OCI-LY7 (cell line): ENCODE measurements at regions not wholly inside any gene's neighbourhood (a gene's known extent, or its start where the extent isn't known, plus 50 kb on each side); places are given as distances from the start of the nearest gene placed in this dataset.

Experiments
- BruUV-seq: library from RNA; stranded (reverse); fragments of 400-500 nt; replicated peaks from 2 replicates; lab custom pipeline; 2021; lab: Mats Ljungman, UMichigan
- CTCF ChIA-PET: fragments of 300-600 bp; sonication (Branson Sonifier 250); formaldehyde crosslinking; loops from one replicate; lab custom pipeline; 2022; ENCODE audit warnings: antibody characterized with exemption; ENCODE audit not compliant: unreplicated experiment; lab: Charles Lee
- POLR2A ChIA-PET: fragments of 300-600 bp; sonication (Branson Sonifier 250); formaldehyde crosslinking; loops from one replicate; lab custom pipeline; 2022; ENCODE audit warnings: antibody characterized with exemption; lab: Charles Lee
- DNase-seq: peaks from one replicate; pipeline ENCODE4 v3.0.0-alpha.2; 2015; ENCODE audit warnings: low spot score
- H2AFZ ChIP-seq: fragments of 200-600 bp; sonication (generic), shearing (Covaris generic); 2 replicates; pipeline ENCODE4 v1.6.1; 2014; ENCODE audit warnings: mild to moderate bottlenecking, antibody characterized with exemption, low read length, moderate library complexity
- H3K27ac ChIP-seq: fragments of 200-600 bp; sonication (generic); 2 replicates; pipeline ENCODE4 v1.5.1; 2014; ENCODE audit warnings: mixed run types, low read depth, mild to moderate bottlenecking, moderate library complexity, low read length, inconsistent platforms; ENCODE audit not compliant: poor library complexity, severe bottlenecking
- H3K36me3 ChIP-seq: fragments of 200-600 bp; sonication (generic); 2 replicates; pipeline ENCODE4 v1.6.1; 2014; ENCODE audit warnings: mild to moderate bottlenecking, antibody characterized with exemption, low read length, moderate library complexity, mixed read lengths; ENCODE audit not compliant: insufficient read depth
- H3K4me1 ChIP-seq: fragments of 200-600 bp; sonication (generic); 2 replicates; pipeline ENCODE4 v1.5.1; 2014; ENCODE audit warnings: mild to moderate bottlenecking, low read length; ENCODE audit not compliant: insufficient read depth, poor library complexity, severe bottlenecking
- H3K4me2 ChIP-seq: fragments of 200-600 bp; sonication (generic); 2 replicates; pipeline ENCODE4 v1.6.1; 2014; ENCODE audit warnings: mild to moderate bottlenecking, low read length
- H3K4me3 ChIP-seq: fragments of 200-600 bp; sonication (generic); 2 replicates; pipeline ENCODE4 v1.5.1; 2014; ENCODE audit warnings: mild to moderate bottlenecking, low read depth, low read length; ENCODE audit not compliant: poor library complexity, severe bottlenecking
- H3K79me2 ChIP-seq: fragments of 200-600 bp; sonication (generic); 2 replicates; pipeline ENCODE4 v1.6.1; 2016; ENCODE audit warnings: low read depth, mild to moderate bottlenecking, low read length, moderate library complexity, mixed read lengths; ENCODE audit not compliant: insufficient read depth
- H3K9me2 ChIP-seq: fragments of 200-600 bp; sonication (generic); 2 replicates; pipeline ENCODE4 v1.6.1; 2016; ENCODE audit warnings: mild to moderate bottlenecking, low read length, mixed read lengths; ENCODE audit not compliant: insufficient read depth
- H3K9me3 ChIP-seq: fragments of 200-600 bp; sonication (generic); 2 replicates; pipeline ENCODE4 v1.6.1; 2014; ENCODE audit warnings: mild to moderate bottlenecking, mixed run types, low read length, mixed read lengths
- H4K20me1 ChIP-seq: fragments of 200-600 bp; sonication (generic); 2 replicates; pipeline ENCODE4 v1.6.1; 2014; ENCODE audit warnings: mild to moderate bottlenecking, antibody characterized with exemption, low read length, moderate library complexity, mixed read lengths; ENCODE audit not compliant: insufficient read depth
- EZH2phosphoT487 ChIP-seq: fragments of 200-600 bp; sonication (generic); IDR thresholded peaks from 2 replicates; pipeline ENCODE4 v1.6.1; 2018; ENCODE audit warnings: low read depth, borderline replicate concordance, mild to moderate bottlenecking, mixed run types, antibody characterized with exemption, low read length, moderate library complexity, mixed read lengths
- intact Hi-C: fragments of 100-400 bp; cut with micrococcal nuclease; formaldehyde crosslinking; loops from one replicate; pipeline ENCODE4 v1.10.0; 2022; ENCODE audit not compliant: unreplicated experiment
- TF ChIP-seq, protein P1 (sequence below): fragments of 200-600 bp; sonication (generic); conservative IDR thresholded peaks from 2 replicates; pipeline ENCODE4 v1.5.1; 2014; ENCODE audit warnings: mild to moderate bottlenecking, antibody characterized with exemption, low read length, moderate library complexity, mixed read lengths

- Histone ChIP-seq H3K9me3 (no peaks in the 10 kb centered on the region), H3K4me2 (no peak overlapping the region), H3K36me3 (no peaks in the 10 kb centered on the region), H2AFZ (no peak overlapping the region), H3K27ac (no peak overlapping the region), H3K9me2 (no peaks in the 10 kb centered on the region), H4K20me1 (no peaks in the 10 kb centered on the region), H3K4me3 (no peak overlapping the region), H3K79me2 (no peaks in the 10 kb centered on the region), H3K4me1 (no peaks in the 10 kb centered on the region)
- BruUV-seq, result no TSS peak
- CTCF ChIA-PET, result no interaction called here
- POLR2A ChIA-PET, result no interaction called here
- intact Hi-C loops, result no loop called here
- no peak for TF ChIP-seq EZH2phosphoT487
- TF ChIP-seq, protein P1, sequence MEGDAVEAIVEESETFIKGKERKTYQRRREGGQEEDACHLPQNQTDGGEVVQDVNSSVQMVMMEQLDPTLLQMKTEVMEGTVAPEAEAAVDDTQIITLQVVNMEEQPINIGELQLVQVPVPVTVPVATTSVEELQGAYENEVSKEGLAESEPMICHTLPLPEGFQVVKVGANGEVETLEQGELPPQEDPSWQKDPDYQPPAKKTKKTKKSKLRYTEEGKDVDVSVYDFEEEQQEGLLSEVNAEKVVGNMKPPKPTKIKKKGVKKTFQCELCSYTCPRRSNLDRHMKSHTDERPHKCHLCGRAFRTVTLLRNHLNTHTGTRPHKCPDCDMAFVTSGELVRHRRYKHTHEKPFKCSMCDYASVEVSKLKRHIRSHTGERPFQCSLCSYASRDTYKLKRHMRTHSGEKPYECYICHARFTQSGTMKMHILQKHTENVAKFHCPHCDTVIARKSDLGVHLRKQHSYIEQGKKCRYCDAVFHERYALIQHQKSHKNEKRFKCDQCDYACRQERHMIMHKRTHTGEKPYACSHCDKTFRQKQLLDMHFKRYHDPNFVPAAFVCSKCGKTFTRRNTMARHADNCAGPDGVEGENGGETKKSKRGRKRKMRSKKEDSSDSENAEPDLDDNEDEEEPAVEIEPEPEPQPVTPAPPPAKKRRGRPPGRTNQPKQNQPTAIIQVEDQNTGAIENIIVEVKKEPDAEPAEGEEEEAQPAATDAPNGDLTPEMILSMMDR, result no peak
- no peak for DNase-seq
Observed at GRCh38 chr2:168365094-168365621, 90.9 kb upstream of the CERS6 start.

DNA sequence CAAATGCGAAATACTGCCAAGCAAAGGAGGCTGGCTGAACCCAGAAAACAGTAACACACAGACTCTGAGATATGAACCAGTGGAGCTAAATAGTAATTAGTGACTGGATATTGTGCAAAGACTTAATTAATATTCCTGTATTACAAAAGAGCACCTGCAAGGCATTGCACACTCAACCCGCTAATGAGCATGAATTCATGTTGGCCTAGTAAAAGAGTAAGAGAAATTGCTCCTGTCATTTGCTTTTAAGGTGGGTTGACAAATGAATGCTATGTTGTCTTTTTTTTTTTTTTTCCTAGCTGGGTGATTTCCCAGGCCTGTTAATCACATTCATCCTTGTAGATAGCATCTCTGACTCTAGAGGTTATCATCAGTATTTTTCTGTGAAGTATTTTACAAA, 87.0 kb upstream of the CERS6 start:
- Histone ChIP-seq H3K27ac (no peak overlapping the region), H3K4me2 (no peak overlapping the region), H3K4me3 (no peak overlapping the region), H3K4me1 (no peaks in the 10 kb centered on the region), H3K79me2 (no peaks in the 10 kb centered on the region), H3K36me3 (no peaks in the 10 kb centered on the region), H4K20me1 (no peaks in the 10 kb centered on the region), H2AFZ (no peak overlapping the region), H3K9me3 (no peaks in the 10 kb centered on the region), H3K9me2 (no peaks in the 10 kb centered on the region)
- intact Hi-C loops, result no loop called here
- no TSS peak for BruUV-seq
- ChIA-PET CTCF (no interaction called here), POLR2A (interaction anchor here (0.6 to 1.2 kb wide), 2 partner anchors 12 to 388 kb away, joined by 3 read pairs; no protein-coding TSS in a partner anchor)
- DNase-seq, result no peak
- no peak for TF ChIP-seq EZH2phosphoT487
- TF ChIP-seq, protein P1, result no peak

- no TSS peak for BruUV-seq
- H3K79me2 ChIP-seq, result no peaks in the 10 kb centered on the region
- no peak overlapping the region for H3K4me2 ChIP-seq
- intact Hi-C loops, result no loop called here
- H2AFZ ChIP-seq, result no peak overlapping the region
- no peak overlapping the region for H3K27ac ChIP-seq
- ChIA-PET CTCF (no interaction called here), POLR2A (no interaction called here)
- no peaks in the 10 kb centered on the region for H3K4me1 ChIP-seq
- H3K4me3 ChIP-seq, result no peak overlapping the region
- H3K36me3 ChIP-seq, result no peaks in the 10 kb centered on the region
- TF ChIP-seq, protein P1, result no peak
- TF ChIP-seq EZH2phosphoT487, result no peak
- no peaks in the 10 kb centered on the region for H3K9me3 ChIP-seq
- H3K9me2 ChIP-seq, result no peaks in the 10 kb centered on the region
- peak; percentile 19 for DNase-seq
- no peaks in the 10 kb centered on the region for H4K20me1 ChIP-seq
Observed at GRCh38 chr2:168371273-168372019, 84.6 kb upstream of the CERS6 start.
